NCI-H2107 treated with DMSO at 0.1 percent for 48 hours (cell line): ENCODE measurements at regions not wholly inside any gene's neighbourhood (a gene's known extent, or its start where the extent isn't known, plus 50 kb on each side); places are given as distances from the start of the nearest gene placed in this dataset.
"Not testable (repeated sequence)": the region's sequence is repeated elsewhere in the genome, so short reads cannot be mapped to it uniquely, and the experiment has no call there.

Experiments used
- DNase-seq: peaks from one replicate; lab custom pipeline; 2025; ENCODE audit not compliant: unreplicated experiment; lab: John Stamatoyannopoulos, UW

DNA sequence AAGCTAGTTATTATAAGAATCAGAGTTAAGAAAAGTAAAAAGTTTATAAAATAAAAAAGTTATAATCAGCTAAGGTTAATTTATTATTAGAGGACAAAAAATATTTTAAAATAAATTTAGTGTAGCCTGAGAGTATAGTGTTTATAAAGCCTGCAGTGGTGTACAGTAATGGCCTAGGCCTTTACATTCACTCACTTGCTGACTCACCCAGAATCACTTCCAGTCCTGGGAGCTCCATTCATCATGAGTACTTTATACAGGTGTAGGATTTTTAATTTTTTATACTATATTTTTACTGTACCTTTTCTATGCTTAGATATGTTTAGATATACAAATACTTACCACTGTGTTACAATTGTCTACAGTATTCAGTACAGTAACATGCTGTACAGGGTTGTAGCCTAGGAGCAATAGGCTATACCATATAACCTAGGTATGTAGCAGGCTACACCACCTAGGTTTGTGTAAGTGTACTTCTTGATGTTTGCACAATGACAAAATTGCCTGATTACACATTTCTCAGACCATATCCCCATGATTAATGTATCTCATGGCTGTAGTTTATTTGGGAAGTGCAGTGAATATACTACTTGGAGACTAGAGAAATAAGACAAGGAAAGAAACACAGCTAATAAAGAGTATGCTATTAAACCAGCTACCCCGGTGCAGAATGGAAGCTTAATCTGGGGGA, 101.9 kb upstream of the GALNT15 start:
- no peak for DNase-seq

DNA sequence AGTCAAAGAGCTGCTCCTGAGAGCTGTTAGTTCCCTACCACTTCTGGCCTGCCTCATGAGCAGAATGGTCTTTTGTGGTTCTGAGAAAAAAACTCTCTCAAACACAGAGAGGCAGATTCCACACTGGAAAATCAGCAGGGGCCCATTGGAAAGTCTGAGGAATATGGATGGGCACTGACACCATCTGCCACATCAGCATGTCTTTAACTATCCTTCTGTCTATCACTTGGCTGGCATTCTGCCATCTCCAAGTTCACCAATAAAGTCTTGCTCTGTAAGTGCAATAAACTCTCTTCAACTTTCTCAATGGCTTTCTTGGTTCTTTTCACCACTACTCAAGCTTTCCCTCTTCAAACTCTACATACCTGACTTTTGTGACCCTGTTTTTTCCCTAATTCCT, 101.3 kb upstream of the GALNT15 start:
- DNase-seq: no peak

DNA sequence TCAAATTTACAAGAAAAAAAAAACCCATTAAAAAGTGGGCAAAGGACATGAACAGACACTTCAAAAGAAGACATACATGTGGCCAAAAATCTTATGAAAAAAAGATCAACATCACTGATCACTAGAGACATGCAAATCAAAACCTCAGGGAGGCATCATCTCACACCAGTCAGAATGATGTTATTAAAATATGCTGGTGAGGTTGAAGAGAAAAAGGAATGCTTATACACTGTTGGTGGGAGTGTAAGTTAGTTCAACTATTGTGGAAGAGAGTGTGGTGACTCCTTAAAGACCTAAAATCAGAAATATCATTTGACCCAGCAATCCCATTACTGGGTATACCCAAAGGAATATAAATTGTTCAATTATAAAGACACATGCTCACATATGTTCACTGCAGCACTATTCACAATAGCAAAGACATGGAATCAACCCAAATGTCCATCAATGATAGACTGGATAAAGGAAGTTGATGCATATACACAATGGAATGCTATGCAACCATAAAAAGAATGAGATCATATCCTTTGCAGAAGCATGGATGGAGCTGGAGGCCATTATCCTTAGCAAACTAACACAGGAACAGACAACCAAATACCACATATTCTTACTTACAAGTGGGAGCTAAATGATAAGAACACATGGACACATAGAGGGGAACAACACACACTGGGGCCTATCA, 100.3 kb upstream of the GALNT15 start:
- DNase-seq: not testable (repeated sequence)

DNA sequence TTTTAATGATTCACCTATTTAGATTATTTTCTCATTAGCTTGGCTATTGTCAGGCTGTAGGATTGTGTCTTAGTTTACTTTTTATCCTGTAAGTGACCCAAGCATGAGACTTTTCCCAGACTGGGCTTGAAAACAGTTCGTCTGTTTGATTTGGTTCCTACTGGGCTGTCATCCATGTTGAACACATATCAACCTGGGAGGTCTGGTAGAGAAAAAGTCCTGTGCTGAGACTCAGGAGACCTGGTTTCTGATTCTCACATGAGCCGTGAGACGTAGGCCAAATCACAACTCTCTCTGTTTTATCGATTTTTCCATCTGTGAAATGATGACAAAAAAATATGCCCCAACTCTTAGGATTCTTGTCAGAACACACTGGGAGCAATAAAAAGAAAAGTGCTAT, 98.8 kb upstream of the GALNT15 start:
- no peak for DNase-seq

DNA sequence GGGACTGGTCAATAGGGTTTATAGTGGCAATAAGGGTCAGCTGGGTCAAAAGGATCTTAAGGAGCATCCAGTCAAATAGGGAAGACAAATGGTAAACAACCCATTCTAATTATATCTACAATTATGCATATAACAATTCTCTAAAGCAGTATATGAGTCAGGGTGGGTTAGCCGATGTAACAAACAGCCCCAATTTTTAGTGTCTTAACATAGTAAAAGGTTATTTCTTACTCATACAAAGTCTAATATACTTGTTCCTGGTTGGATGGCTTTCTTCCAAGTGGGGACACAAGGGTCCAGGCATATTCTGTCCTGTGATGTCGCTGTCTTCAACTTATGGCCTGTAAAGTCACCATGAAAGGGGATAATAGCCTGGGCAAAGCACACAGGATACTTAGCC, 97.9 kb upstream of the GALNT15 start:
- no peak for DNase-seq

DNA sequence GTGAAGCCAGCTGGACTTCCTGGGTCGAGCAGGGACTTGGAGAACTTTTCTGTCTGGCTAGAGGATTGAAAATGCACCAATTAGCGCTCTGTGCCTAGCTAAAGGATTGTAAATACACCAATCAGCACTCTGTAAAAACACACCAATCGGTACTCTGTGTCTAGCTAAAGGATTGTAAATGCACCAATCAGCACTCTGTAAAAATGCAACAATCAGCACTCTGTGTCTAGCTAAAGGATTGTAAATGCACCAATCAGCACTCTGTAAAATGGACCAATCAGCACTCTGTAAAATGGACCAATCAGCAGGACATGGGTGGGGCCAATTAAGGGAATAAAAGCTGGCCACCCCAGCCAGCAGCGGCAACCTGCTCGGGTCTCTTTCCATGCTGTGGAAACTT, 97.3 kb upstream of the GALNT15 start:
- not testable (repeated sequence) for DNase-seq

DNA sequence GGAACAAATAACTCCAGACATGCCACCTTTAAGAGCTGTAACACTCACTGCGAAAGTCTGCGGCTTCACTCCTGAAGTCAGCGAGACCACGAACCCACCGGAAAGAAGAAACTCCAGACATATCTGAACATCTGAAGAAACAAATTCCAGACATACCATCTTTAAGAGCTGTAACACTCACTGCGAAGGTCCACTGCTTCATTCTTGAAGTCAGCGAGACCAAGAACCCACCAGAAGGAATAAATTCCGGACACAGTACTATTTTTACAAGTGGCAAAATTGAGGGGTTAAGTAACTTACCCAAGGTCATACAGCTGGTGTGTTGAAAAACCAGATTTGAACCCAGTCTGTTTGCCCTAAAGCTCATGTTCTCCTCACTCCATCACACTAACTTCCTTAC, 96.8 kb upstream of the GALNT15 start:
- not testable (repeated sequence) for DNase-seq

DNA sequence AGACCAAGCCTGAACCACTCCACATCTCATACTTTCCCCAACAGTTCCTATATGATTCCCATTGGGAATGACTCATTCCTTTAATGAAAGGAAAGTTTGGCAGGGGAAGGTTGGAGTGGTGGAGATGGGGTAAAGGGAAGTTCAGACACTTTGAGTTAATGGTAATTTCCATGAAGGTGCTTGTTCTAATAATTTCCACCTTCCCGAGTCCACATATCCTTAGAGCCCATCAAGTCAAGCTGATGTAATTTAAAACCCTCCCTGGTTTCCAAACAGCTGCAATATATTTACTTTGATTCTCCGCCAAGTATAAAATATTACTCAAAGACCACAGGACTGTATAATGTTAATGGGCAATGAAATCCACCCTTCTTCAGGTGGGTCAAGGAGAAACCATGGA, 95.0 kb upstream of the GALNT15 start:
- DNase-seq: no peak

DNA sequence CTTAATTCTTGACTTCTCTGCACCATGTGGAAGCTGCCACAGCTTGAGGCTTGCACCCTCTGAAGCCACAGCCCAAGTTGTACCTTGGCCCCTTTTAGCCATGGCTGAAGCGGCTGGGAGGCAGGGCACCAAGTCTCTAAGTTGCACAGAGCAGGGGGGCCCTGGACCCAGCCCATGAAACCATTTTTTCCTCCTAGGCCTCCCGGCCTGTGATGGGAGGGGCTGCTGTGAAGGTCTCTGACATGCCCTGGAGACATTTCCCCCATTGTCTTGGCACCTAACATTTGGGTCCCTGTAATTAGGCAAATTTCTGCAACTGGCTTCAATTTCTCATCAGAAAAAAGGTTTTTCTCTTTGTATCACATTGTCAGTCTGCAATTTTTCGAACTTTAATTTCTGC, 92.8 kb upstream of the GALNT15 start:
- DNase-seq: no peak

DNA sequence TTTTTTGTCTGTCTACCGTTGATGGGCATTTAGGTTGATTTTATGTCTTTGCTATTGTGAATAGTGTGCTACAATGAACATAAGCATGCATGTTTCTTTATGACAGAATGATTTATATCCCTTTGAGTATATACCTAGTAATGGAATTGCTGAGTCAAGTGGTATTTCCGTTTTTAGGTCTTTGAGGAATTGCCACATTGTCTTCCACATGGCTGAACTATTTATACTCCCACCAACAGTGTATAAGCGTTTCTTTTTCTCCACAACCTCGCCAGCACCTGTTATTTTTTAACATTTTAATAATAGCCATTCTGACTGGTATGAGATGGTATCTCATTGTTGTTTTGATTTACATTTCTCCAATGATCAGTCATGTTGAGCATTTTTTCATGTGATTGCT, 89.6 kb upstream of the GALNT15 start:
- no peak for DNase-seq

DNA sequence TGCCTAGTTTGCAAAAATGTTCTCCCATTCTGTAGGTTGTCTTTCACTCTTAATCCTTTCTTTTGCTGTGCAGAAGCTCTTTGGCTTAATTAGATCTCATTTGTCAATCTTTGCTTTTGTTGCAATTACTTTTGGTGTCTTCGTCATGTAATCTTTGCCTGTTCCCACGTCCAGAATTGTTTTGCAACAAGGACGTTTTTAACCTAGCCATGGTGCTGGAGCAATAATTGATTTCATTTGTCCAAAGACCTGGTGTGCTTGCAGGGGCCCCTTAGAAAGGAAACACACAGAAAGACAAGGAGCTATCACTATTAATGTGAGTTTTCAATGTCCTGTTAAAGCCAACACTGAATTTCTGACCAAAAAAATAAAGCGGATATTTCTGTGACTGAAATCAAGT, 89.1 kb upstream of the GALNT15 start:
- DNase-seq: no peak

DNA sequence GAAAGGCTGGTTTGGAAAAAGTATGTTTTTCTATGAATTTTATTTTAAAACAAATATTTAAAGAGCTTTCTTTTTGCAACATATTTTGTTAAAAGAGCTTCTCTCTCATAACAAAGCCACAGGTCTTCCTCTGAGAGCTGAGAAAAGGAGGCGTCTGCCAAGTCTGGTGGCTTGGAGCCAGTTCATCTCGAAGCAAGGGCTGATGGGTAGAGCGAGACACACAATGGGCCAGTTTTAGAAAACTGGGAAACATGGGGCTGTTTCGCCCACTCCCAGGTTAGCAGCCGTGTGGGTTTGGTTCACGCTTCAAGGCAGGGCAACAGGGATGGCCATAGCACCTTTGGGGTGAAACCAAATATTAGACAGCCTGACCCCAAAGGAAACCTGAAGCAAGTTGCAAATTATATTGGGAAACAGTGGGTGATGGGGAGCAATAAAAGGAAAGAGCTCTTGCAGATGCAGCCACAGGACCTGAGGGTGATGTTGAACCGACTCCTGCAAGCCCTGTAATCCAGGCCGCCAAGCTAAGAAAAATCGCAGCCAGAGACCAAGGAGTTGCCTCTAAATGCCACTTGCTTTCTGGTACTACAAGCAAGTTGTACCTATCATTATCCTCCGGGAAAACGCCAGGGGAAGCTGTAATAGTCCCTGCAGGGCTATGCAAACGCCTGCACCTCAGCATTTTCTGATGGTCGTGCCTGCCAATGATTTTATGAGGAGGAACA, 88.4 kb upstream of the GALNT15 start:
- no peak for DNase-seq

DNA sequence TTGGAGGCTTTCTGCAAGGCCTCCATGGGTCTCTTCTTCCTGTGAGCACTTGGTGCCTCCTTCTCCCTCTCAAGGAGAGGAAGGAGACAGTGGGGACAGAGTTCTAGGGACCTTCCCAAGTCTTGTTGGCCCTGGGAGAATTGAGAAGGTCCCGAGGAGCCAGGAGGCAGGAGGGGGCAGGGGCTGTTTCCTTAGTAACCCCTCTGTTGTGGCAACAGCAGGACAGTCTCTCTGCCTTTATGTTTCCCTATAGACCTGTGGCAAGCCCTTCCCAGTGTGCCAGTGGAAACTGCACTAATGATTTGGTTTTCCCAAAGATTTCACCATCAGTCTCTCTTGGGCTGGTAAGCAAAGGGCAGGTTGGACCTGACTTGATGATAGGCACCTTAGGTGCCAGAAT, 87.8 kb upstream of the GALNT15 start:
- no peak for DNase-seq

DNA sequence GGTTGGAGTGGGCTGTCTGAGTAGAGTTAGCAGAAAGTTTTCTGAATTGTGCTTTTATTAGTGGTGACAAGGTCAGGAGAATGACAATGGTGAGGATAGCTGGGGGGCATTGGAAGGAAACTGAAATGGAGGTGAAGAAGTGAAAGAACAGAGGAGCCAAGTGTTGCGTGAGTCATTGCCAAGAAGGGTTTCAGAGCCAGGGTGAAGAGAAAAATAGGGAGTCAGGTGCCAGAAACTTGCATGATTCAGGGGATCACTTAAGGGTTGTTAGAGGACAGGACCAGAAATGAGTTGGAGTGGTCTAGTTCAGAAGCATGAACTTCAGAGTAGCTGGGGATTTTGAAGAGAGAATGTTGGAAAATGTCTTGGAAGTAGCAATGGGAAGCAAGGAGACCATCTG, 86.0 kb upstream of the GALNT15 start:
- no peak for DNase-seq

DNA sequence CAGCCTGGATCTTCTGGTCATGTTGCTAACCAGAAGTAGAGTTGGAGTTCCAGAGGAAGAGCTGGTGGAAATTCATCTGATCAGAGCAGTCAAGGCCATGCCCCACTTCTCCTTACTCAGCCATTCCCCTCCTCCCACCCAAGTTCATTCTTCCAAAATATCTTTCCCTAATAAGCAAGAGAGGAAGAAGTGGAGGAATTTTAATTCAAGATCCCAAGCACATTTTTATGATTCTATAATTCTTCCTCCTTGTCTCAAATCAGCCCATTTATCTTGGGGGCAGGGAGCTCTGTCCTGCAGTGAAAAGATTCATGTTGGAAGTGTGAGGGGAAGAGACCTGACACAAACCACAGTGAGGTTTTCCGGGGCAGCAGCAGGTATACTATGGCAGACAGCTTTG, 85.0 kb upstream of the GALNT15 start:
- no peak for DNase-seq

DNA sequence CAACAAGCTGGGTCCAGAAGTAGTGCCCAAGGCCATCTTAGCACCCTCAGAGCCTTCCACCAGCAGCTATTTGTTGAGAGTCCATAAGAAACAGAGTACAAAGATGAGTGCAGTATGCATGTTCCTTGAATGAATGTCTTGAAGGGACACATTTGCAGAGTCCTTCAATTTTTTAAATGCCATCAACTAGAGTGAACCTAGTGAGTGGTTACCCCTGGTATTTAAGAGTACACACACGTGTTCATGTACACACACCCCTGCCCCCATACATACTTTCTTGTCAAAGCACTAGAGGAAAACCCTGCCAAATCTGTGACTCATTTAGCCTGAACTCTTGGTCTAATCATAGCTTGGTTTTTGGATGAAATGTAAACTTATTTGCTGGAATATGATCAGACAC, 84.5 kb upstream of the GALNT15 start:
- DNase-seq: no peak

DNA sequence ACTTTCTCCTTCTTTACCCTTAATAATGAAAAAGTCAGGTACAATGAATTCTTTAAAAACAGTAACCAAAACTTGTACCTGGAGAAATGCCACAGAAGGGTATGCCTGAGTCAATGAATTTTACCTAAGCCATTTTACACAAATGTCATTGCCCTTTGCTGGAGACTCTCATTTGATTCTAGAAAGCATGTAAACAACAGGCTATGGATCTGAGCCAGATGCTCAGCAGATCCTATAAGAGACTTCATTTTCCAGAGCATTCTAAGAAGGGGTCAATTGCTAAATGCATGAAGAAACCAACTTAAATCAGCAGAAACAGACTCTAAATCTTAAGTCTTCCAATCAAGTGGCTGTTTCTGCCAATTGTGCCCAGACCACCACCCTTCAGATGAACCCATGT, 83.8 kb upstream of the GALNT15 start:
- DNase-seq: no peak

DNA sequence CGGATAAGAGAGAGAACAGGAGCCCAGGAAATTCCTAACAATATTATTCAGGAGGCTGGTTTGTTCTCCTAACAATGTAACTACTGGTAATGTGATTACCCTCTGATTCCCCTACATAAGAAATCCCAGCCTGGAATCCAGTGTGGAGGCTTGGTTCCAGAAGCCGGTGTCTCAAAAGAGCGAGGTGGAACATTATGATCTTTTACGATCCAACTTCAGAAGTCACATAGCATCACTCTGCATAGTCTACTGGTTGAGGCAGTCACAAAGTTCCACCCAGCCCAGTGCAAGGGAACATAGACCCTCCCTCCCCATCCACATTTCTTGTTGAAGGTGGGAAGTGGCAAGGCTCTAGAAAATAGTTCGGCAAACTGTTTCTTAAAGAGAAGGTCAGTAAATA, 81.6 kb upstream of the GALNT15 start:
- no peak for DNase-seq

DNA sequence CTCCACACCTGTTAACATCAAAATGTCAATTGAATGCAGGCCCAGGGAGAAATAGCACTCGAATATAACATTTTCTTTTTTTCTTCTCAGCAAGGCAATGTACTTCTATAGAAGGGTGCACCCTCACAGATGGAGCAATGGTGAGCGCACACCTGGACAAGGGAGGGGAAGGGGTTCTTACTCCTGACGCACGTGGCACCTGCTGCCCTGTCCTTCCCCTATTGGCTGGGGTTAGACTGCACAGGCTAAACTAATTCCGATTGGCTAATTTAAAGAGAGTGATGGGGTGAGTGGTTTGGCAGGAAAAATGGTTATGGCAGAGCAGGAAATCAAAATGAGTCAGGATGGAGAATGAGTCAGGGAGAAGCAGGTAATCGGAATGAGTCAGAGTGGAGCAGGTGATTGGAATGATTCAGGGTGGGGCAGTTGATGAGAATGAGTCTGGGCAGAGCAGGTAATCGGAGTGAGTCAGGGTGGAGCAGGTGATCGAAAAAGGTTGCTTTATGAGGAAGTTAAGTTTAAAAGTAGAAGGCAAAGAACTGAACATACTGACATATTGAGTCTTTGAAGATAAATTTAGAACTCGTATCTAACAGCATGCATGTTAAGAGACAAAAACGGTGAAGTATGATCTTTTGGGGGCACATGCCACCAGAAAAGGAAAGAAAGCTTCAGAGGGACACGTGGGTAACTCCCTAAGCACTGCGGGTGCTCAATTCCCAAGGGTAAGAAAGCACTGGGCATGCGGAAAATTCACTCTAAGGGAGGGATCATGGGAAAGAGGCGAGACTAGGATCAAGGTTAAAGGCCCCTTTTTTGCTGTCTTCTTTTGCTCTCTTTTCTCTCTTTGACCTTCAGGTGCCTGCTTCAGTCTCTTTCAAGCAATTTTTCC, 72.9 kb upstream of the GALNT15 start:
- DNase-seq: no peak

DNA sequence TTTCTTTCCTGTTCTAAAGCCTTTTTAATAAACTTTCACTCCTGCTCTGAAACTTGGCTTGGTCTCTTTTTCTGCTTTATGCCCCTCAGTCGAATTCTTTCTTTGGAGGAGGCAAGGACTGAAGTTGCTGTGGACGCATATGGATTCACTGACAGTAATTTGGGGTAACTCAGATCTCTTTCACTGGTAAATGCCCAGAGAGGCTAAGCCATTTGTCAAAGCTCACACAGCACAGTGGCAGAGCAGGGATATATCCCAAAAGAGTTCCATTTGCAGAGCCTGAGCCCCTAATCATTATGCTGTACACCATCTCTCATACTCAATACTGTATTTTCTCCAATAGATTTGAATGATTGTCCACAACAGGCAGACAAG, 72.3 kb upstream of the GALNT15 start:
- DNase-seq: no peak

DNA sequence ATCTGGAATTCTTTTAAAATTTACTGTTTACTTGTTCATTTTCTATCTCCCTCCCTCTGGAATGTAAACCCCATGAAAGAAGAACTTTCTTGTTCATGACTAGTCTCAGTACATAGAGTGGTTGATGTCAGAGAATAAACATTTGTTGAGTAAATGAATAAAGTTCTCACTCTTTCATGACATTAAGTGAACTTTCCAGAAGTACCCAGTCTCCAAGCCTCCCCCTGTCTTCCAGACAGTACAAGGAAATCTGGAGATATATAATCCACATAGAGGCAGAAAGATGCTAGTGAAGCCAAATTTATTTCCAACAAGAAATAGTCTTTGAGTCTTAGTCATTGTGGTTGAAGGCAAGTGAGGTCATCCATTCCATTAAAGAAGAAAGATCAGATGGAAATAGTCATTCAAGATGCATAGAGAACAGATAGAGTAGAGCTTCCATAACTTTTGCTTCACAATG, 71.5 kb upstream of the GALNT15 start:
- no peak for DNase-seq
